ENCODE measurements at regions not wholly inside any gene's neighbourhood (a gene's known extent, or its start where the extent isn't known, plus 50 kb on each side); places are given as distances from the start of the nearest gene placed in this dataset.

DNA sequence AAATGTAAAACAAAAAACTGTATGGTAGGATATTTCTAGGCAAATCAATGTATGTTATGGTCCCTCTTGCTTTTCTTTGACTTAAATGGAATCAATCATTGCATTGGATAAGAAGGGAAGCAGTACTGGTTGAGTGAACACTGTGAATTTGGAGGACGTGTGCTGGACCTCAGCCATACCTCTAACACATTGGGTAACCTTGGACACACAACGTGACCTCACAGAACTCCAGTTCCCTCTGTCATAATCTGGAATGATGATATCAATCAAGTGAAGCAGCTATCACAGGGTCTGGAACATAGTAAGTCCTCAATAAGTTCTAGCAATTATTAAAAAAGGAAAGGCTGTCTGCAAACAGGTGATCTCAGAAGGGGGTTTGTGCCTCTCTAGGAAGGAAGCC lies 474.9 kb upstream of the TCF4 start:
- H3K9me3 ChIP-seq (ENCODE audit: control insufficient read depth, insufficient read depth, low read depth, low read length): no peaks in the 10 kb centered on the region
- H3K4me2 ChIP-seq (ENCODE audit: extremely low read depth, insufficient read depth, low read length): no peak overlapping the region
- DNase-seq (ENCODE audit: low read depth in 2 of 2): no peak
- H3K27me3 ChIP-seq (ENCODE audit: control insufficient read depth, insufficient read depth, low read length): no peaks in the 10 kb centered on the region
- H3K79me2 ChIP-seq (ENCODE audit: control insufficient read depth, insufficient read depth, low read length): no peaks in the 10 kb centered on the region
- H3K4me1 ChIP-seq (ENCODE audit: control insufficient read depth, extremely low read depth, insufficient read depth, low read length): peaks cover 2% of the 10 kb centered on the region
- H3K36me3 ChIP-seq (ENCODE audit: control insufficient read depth, insufficient read depth, low read length): no peaks in the 10 kb centered on the region
- no peak overlapping the region for H3K4me3 ChIP-seq (replicated peaks in 1 of 4; ENCODE audit: control extremely low read depth in 1 of 4, insufficient read depth in 1 of 4, low read depth in 3 of 4, low read length in 4 of 4)
- TF ChIP-seq, protein P1, sequence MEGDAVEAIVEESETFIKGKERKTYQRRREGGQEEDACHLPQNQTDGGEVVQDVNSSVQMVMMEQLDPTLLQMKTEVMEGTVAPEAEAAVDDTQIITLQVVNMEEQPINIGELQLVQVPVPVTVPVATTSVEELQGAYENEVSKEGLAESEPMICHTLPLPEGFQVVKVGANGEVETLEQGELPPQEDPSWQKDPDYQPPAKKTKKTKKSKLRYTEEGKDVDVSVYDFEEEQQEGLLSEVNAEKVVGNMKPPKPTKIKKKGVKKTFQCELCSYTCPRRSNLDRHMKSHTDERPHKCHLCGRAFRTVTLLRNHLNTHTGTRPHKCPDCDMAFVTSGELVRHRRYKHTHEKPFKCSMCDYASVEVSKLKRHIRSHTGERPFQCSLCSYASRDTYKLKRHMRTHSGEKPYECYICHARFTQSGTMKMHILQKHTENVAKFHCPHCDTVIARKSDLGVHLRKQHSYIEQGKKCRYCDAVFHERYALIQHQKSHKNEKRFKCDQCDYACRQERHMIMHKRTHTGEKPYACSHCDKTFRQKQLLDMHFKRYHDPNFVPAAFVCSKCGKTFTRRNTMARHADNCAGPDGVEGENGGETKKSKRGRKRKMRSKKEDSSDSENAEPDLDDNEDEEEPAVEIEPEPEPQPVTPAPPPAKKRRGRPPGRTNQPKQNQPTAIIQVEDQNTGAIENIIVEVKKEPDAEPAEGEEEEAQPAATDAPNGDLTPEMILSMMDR (conservative IDR thresholded peaks at IDR 0.05 in 1 of 2, IDR thresholded peaks at IDR 0.05 in 1 of 2; ENCODE audit: low read depth in 1 of 2, low read length in 2 of 2): no peak
- TF ChIP-seq EZH2 (IDR thresholded peaks at IDR 0.05; ENCODE audit: low read length, missing control alignments): no peak
- H2AFZ ChIP-seq (ENCODE audit: low read length): no peak overlapping the region
- no peak overlapping the region for H3K27ac ChIP-seq (ENCODE audit: insufficient read depth, low read length)
- H3K9ac ChIP-seq (ENCODE audit: insufficient read depth, low read length): no peak overlapping the region
- H4K20me1 ChIP-seq (ENCODE audit: control insufficient read depth, extremely low read depth, insufficient read depth, low read length): no peaks in the 10 kb centered on the region

DNA sequence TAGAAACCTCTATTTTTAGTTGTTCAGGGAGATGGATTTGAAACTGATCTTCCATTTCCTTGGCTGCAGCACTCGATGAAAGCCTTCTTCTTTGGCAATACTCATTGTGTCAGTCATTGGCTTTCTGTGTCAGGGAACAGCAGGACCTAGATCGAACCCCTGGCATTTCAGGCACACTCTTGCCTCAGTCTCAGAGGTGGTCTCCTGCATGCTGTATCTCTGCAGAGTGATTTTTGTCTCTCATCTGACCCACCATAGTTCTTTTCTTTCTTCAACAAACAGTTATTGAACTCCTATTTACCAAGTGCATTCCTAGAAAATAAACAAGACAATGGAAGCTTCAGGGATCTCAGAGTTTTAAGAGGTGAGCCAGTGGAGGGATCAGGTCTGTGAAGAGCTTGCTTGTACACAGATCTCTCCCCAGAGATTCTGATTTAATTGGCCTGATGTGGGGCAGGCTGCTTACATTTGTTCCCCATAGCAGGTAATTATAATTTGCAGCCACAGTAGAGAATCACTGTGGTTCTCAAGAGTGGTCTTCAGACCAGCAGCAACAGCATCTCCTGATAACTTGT lies 473.1 kb upstream of the TCF4 start:
- H3K9me3 ChIP-seq (ENCODE audit: control insufficient read depth, insufficient read depth, low read depth, low read length): no peaks in the 10 kb centered on the region
- H2AFZ ChIP-seq (ENCODE audit: low read length): no peak overlapping the region
- H3K9ac ChIP-seq (ENCODE audit: insufficient read depth, low read length): no peak overlapping the region
- DNase-seq (ENCODE audit: low read depth in 2 of 2): no peak
- H3K27me3 ChIP-seq (ENCODE audit: control insufficient read depth, insufficient read depth, low read length): no peaks in the 10 kb centered on the region
- TF ChIP-seq EZH2 (IDR thresholded peaks at IDR 0.05; ENCODE audit: low read length, missing control alignments): no peak
- TF ChIP-seq, protein P1 (conservative IDR thresholded peaks at IDR 0.05 in 1 of 2, IDR thresholded peaks at IDR 0.05 in 1 of 2; ENCODE audit: low read depth in 1 of 2, low read length in 2 of 2): no peak
- no peak overlapping the region for H3K27ac ChIP-seq (ENCODE audit: insufficient read depth, low read length)
- no peaks in the 10 kb centered on the region for H3K4me1 ChIP-seq (ENCODE audit: control insufficient read depth, extremely low read depth, insufficient read depth, low read length)
- no peak overlapping the region for H3K4me2 ChIP-seq (ENCODE audit: extremely low read depth, insufficient read depth, low read length)
- no peaks in the 10 kb centered on the region for H4K20me1 ChIP-seq (ENCODE audit: control insufficient read depth, extremely low read depth, insufficient read depth, low read length)
- H3K36me3 ChIP-seq (ENCODE audit: control insufficient read depth, insufficient read depth, low read length): no peaks in the 10 kb centered on the region
- no peaks in the 10 kb centered on the region for H3K79me2 ChIP-seq (ENCODE audit: control insufficient read depth, insufficient read depth, low read length)
- H3K4me3 ChIP-seq (replicated peaks in 1 of 4; ENCODE audit: control extremely low read depth in 1 of 4, insufficient read depth in 1 of 4, low read depth in 3 of 4, low read length in 4 of 4): no peak overlapping the region

DNA sequence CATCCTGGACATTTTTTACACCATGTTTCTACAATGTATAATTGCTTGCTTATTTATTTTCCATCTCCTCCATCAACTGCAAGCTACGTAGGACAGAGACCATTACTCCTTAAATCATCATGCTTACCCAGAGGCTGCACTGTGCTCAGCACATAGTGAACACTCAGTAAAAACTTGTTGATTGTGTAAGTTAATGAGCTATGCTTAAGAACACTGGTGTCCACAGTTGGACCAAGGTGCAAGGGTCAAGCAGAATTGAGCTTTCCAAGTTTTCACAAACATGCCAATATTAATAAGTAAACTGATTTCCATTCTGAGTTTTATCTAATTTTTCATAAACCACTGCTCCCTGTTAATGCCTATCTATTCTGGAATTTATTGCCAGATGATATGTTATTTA lies 464.2 kb upstream of the TCF4 start:
- Histone ChIP-seq H3K4me2 (ENCODE audit: extremely low read depth, insufficient read depth, low read length) (no peak overlapping the region), H3K4me1 (ENCODE audit: control insufficient read depth, extremely low read depth, insufficient read depth, low read length) (no peaks in the 10 kb centered on the region), H3K9me3 (ENCODE audit: control insufficient read depth, insufficient read depth, low read depth, low read length) (no peaks in the 10 kb centered on the region), H4K20me1 (ENCODE audit: control insufficient read depth, extremely low read depth, insufficient read depth, low read length) (no peaks in the 10 kb centered on the region), H3K4me3 (replicated peaks in 1 of 4; ENCODE audit: control extremely low read depth in 1 of 4, insufficient read depth in 1 of 4, low read depth in 3 of 4, low read length in 4 of 4) (no peak overlapping the region), H3K79me2 (ENCODE audit: control insufficient read depth, insufficient read depth, low read length) (no peaks in the 10 kb centered on the region), H3K9ac (ENCODE audit: insufficient read depth, low read length) (no peak overlapping the region), H3K27me3 (ENCODE audit: control insufficient read depth, insufficient read depth, low read length) (no peaks in the 10 kb centered on the region), H2AFZ (ENCODE audit: low read length) (no peak overlapping the region), H3K36me3 (ENCODE audit: control insufficient read depth, insufficient read depth, low read length) (no peaks in the 10 kb centered on the region), H3K27ac (ENCODE audit: insufficient read depth, low read length) (no peak overlapping the region)
- TF ChIP-seq EZH2 (IDR thresholded peaks at IDR 0.05; ENCODE audit: low read length, missing control alignments): no peak
- TF ChIP-seq, protein P1 (conservative IDR thresholded peaks at IDR 0.05 in 1 of 2, IDR thresholded peaks at IDR 0.05 in 1 of 2; ENCODE audit: low read depth in 1 of 2, low read length in 2 of 2): no peak
- DNase-seq (ENCODE audit: low read depth in 2 of 2): no peak

All from fibroblast of lung (primary cell).